ENCODE measurements at regions not wholly inside any gene's neighbourhood (a gene's known extent, or its start where the extent isn't known, plus 50 kb on each side); places are given as distances from the start of the nearest gene placed in this dataset.
A peak's percentile ranks its signal among the peaks of the same experiment; 100 is the strongest.

DNA sequence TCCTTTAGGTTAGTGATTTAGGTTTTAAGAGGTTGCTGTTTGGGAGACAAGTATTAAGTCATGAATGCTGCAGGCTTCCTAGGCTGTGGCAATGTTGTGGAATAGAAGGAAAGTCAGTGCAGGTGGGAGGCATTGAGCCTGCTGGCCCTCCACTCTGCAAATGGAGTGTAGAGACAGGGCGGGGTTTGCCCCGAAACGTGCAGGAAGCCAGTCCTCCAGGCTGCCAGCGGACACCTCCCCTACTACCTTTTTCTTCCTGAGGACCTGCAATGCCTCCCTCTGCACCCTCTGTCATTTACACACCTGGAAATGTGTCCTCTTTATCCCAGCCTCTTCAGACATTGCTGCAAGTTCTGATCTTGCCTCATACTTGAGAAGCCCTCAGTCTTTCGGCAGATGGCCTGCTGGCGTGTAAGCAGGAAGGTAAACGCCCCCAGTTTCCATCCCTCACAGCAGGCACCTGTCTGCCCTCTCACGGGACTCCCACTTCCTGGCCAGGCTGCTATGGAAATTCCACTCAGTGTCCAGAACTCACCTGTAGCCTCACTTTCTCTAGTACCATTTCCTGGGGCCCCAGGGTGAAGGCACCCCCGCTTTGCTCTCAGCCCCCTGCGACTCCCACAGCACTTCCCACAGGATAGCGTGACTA, 81.6 kb upstream of the BOD1 start:
- Histone ChIP-seq H3K4me1 (replicated peaks in 1 of 2) (peaks cover 9 to 18% of the 10 kb centered on the region in 2 donors), H3K27ac (no peak overlapping the region), H3K4me3 (no peak overlapping the region)
- in situ Hi-C loops (cut with MboI; ENCODE audit: low pct_unique_long_range_greater_than_20kb in 2 of 9, low sequenced_read_pairs in 9 of 9, unreplicated experiment in 9 of 9) = no loop called here
- 0 to 100% (median 63%) methylated on average over 1 to 7 of the region's 11 CpGs; no CpG with 5 or more reads in 2 of the 10 experiments for WGBS, 10 experiments
- ATAC-seq (replicated peaks in 6 of 8) = no peak

DNA sequence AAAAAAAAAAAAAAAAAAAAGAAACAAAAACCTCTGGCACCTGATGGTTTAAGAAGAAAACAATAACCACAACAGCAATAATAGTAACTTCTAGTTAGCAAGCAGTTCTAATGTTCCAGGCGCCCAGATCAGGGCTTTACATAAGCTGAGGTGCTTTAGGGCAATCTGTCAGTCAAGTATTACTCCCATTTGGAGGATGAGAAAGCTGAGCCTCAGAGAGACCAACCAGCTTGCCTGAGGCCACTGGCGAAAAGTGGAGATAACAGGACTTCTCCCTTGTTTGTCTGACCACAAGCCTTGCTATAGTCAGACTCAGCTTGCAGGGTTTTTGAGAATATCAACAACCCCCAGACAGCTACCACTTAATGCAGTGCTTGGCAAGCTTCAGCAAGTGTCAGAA, 83.5 kb upstream of the BOD1 start:
- H3K4me1 ChIP-seq (replicated peaks in 1 of 2) = peaks cover 11 to 20% of the 10 kb centered on the region in 2 donors
- H3K4me3 ChIP-seq = no peak overlapping the region
- H3K27ac ChIP-seq = no peak overlapping the region
- in situ Hi-C loops (cut with MboI; ENCODE audit: low pct_unique_long_range_greater_than_20kb in 2 of 9, low sequenced_read_pairs in 9 of 9, unreplicated experiment in 9 of 9) = no loop called here
- 40 to 100% (median 67%) methylated on average over 1 to 2 of the region's 2 CpGs; no CpG with 5 or more reads in 3 of the 10 experiments for WGBS, 10 experiments
- no peak for ATAC-seq (replicated peaks in 6 of 8)

DNA sequence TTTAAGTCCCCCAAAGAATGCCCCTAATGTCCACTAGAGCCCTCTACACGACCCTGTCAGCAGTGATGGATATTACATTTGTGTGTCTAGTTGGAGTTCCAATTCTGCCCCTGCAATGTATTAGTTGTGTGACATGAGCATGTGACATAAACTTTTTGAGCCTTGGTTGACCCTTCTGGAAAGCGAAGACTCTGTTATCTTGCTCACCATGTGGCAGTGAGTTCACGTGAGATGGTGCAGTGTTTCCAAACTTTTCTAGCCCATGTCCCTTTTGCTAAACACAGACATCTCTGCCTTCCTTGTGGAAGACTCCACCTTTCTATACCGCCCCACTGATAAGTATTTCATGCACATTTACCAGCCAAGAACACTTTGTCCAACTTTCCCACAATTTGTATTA, 87.0 kb upstream of the BOD1 start:
- in situ Hi-C loops (cut with MboI; ENCODE audit: low pct_unique_long_range_greater_than_20kb in 2 of 9, low sequenced_read_pairs in 9 of 9, unreplicated experiment in 9 of 9) = no loop called here
- WGBS, 10 experiments = 0 to 100% (median 75%) methylated on average over 1 to 2 of the region's 4 CpGs; no CpG with 5 or more reads in 4 of the 10 experiments

DNA sequence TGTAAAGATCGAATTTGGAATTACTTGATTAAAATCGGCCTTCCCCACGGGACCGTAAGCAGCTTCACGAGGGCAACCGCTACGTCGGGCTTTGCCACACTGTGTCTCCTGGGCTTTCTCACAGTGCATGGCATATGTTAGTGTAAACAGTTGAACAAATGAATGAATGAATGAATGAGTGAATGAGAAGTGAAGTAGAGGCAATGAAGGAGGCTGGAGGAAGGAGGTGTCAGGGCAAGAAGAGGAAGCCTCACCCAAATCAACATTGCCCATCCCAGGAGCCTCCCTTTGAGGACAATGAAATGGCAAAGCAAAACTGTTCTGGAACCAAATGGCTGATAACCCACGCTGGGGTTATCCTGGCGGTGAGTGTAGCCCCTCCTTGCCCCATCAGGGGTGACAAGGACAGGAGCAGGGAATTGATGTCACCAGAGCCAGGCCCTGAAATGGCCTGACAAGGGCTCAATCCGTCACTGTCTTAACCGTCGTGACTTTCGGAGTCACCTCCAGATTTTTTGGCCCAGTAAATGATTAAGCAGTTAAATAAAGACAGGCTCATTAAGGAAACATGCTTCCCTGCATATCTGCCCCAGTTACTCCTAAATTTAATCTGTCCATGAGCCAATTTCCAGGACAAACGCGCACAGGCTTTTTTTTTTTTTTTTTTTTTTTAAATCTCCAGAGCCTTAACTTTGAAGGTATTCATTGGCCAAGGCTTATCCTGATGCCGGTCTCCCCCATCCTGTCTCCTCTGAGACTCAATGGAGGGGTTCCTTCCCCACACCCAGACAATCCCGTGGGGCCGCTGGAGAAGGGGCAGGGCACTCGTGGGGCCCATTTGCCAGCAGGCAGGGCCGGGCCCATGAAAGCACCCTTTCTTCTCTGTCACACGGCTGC, 88.4 kb upstream of the BOD1 start:
- H3K4me3 ChIP-seq = no peak overlapping the region
- peaks cover 26 to 35% of the 10 kb centered on the region in 2 donors for H3K4me1 ChIP-seq (replicated peaks in 1 of 2)
- WGBS, 10 experiments = 34 to 93% (median 58%) methylated on average over 3 to 18 of the region's 22 CpGs
- no peak overlapping the region for H3K27ac ChIP-seq
- peak in 1 of 8 experiments; percentile 21 for ATAC-seq (replicated peaks in 6 of 8)
- in situ Hi-C loops (cut with MboI; ENCODE audit: low pct_unique_long_range_greater_than_20kb in 2 of 9, low sequenced_read_pairs in 9 of 9, unreplicated experiment in 9 of 9) = no loop called here

More for the DNA sequence above, 87.0 kb upstream of the BOD1 start:
- ATAC-seq (replicated peaks in 6 of 8) = no peak
- Histone ChIP-seq H3K4me3 (no peak overlapping the region), H3K27ac (no peak overlapping the region), H3K4me1 (replicated peaks in 1 of 2) (peaks cover 36 to 42% of the 10 kb centered on the region in 2 donors)

DNA sequence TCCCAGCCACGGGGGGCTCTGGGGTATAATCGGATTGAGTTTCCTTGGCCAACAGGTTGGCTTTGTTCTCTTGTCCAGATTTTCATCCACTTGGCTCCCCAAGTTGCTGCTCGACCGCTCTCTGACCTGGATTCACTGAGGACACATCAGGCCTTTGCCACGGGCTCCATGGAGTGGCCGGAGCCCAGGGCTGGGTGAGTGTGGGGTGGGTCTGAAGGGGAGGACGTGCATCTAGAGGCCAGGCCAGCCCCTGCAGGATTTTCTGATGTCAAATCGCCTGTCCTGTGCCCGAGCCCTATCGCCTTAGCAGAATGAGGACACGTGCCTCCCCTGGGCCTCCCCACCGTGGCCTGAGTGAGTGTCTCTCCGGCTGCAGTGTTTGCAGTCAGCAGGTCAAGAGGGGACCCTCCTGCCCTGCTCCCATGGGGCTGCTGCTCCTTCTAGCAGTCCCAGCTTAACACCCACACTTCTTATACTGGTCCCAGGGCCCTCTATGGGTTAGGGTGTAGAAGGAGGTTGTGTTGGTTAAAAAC, 89.1 kb upstream of the BOD1 start:
- WGBS, 10 experiments = 50 to 100% (median 60%) methylated on average over 1 to 4 of the region's 13 CpGs; no CpG with 5 or more reads in 5 of the 10 experiments
- in situ Hi-C loops (cut with MboI; ENCODE audit: low pct_unique_long_range_greater_than_20kb in 2 of 9, low sequenced_read_pairs in 9 of 9, unreplicated experiment in 9 of 9) = no loop called here
- no peak overlapping the region for H3K4me3 ChIP-seq
- ATAC-seq (replicated peaks in 6 of 8) = peak in 5 of 8 experiments; percentile 19 to 76 (median 64)
- no peak overlapping the region for H3K27ac ChIP-seq
- peaks cover 26 to 38% of the 10 kb centered on the region in 2 donors for H3K4me1 ChIP-seq (replicated peaks in 1 of 2)

DNA sequence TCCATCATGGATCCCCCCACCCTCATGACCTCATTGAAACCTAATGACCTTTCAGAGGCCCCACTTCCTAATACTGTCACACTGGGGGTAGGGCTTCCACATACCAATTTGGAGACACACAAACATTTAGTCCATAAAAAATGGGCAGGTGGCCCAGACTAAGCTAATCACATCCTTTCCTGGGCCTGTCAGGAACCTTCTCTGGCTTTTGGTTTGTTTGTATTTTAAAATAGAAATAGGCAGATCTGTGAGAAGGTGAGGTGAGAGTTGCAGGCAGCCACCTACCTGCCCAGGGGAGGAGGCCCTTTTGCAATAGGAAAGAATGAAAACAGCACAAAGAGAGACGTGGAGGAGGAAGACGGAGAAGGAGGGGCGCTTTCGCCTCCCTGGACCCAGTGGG, 90.2 kb upstream of the BOD1 start:
- peaks cover 26 to 38% of the 10 kb centered on the region in 2 donors for H3K4me1 ChIP-seq (replicated peaks in 1 of 2)
- WGBS, 10 experiments = 80 to 100% (median 83%) methylated on average over 1 to 4 of the region's 4 CpGs; no CpG with 5 or more reads in 5 of the 10 experiments
- no peak overlapping the region for H3K4me3 ChIP-seq
- H3K27ac ChIP-seq = no peak overlapping the region
- in situ Hi-C loops (cut with MboI; ENCODE audit: low pct_unique_long_range_greater_than_20kb in 2 of 9, low sequenced_read_pairs in 9 of 9, unreplicated experiment in 9 of 9) = no loop called here
- ATAC-seq (replicated peaks in 6 of 8) = peak in 1 of 8 experiments; percentile 4

DNA sequence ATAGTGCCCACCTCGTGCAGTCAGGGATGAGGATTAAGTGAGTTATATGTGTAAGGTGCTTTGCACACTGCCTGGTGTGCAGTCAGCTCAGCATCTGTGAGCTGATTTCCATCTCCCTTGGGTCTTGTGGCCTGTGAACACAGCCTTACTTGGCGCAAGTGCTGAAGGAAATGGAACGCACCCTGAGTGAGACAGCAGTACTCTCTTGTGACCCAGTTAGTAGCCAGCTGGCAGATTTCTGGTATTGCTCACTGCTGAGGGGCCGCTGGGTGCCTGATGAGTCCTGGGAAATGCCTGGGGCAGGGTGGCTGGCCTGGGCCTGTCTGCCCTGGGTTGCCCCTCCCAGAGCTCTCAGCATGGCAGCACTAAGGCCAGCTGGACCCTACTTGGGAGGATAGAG, 90.9 kb upstream of the BOD1 start:
- no peak overlapping the region for H3K4me3 ChIP-seq
- peaks cover 26 to 38% of the 10 kb centered on the region in 2 donors for H3K4me1 ChIP-seq (replicated peaks in 1 of 2)
- in situ Hi-C loops (cut with MboI; ENCODE audit: low pct_unique_long_range_greater_than_20kb in 2 of 9, low sequenced_read_pairs in 9 of 9, unreplicated experiment in 9 of 9) = no loop called here
- WGBS, 10 experiments = 6 to 100% (median 67%) methylated on average over 1 to 4 of the region's 4 CpGs; no CpG with 5 or more reads in 5 of the 10 experiments
- H3K27ac ChIP-seq = peak overlapping the region in 1 of 2 donors; percentile 55
- peak in 7 of 8 experiments; percentile 45 to 85 (median 66) for ATAC-seq (replicated peaks in 6 of 8)

DNA sequence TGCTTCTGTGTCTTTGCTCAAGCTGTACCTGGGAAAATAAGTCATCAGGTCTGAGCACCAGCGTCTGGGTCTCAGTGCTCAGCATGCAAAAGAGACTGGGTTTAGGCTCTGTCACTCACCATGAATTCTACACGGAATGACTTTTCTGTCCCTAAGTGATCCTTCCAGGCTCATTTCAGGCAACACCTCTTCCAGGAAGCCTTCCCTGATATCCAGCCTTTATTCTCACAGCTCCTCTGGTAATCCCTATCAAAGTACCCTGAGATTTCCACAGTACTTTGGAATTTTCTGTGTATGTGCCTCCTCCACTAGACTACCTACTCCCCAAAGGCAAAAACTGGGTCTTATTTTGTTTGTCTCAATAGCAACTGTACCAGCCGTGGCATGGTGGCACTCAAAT, 92.7 kb upstream of the BOD1 start:
- ATAC-seq (replicated peaks in 6 of 8) = no peak
- Histone ChIP-seq H3K4me3 (no peak overlapping the region), H3K4me1 (replicated peaks in 1 of 2) (peaks cover 28 to 40% of the 10 kb centered on the region in 2 donors), H3K27ac (no peak overlapping the region)
- in situ Hi-C loops (cut with MboI; ENCODE audit: low pct_unique_long_range_greater_than_20kb in 2 of 9, low sequenced_read_pairs in 9 of 9, unreplicated experiment in 9 of 9) = no loop called here
- 40 to 100% (median 80%) methylated on average over 1 to 3 of the region's 3 CpGs; no CpG with 5 or more reads in 3 of the 10 experiments for WGBS, 10 experiments

DNA sequence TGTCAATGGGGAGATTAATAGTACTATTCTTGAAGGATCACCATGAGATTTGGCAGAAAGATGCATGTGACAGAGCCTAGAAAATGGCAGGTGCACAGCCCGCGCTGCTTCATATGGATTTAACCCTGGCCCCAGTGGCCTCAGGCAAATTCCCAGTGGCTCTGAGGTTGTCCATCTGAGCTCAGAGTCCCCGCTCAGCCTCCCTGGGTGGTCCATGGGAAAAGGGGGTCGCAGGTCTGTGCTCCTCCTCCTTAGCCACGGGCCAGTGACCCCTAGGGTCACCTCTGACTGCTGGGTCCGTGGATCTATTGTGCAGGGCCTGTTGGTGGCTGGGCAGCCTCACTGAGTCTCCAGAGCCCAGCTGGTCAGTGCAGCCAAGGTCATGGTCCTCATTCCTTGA, 93.3 kb upstream of the BOD1 start:
- no peak overlapping the region for H3K4me3 ChIP-seq
- WGBS, 10 experiments = 0 to 23% (median 3%) methylated on average over 2 to 3 of the region's 6 CpGs; no CpG with 5 or more reads in 6 of the 10 experiments
- peaks cover 34 to 46% of the 10 kb centered on the region in 2 donors for H3K4me1 ChIP-seq (replicated peaks in 1 of 2)
- ATAC-seq (replicated peaks in 6 of 8) = no peak
- H3K27ac ChIP-seq = no peak overlapping the region
- in situ Hi-C loops (cut with MboI; ENCODE audit: low pct_unique_long_range_greater_than_20kb in 2 of 9, low sequenced_read_pairs in 9 of 9, unreplicated experiment in 9 of 9) = no loop called here

DNA sequence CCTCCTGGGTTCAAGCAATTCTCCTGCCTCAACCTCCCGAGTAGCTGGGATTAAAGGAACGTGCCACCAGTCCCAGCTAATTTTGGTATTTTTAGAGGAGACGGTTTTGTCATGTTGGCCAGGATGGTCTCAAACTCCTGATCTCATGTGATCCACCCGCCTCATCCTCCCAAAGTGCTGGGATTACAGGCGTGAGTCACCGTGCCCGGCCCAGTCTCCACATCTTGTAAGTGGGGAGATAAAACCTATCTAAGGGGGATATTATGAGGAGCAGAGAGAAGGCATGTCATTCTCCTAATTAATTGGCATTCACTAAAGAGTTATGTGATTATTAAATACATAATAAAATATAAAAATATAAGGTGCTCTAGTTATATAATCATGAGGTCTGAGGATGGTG, 94.1 kb upstream of the BOD1 start:
- peaks cover 33 to 43% of the 10 kb centered on the region in 2 donors for H3K4me1 ChIP-seq (replicated peaks in 1 of 2)
- no peak overlapping the region for H3K4me3 ChIP-seq
- no peak for ATAC-seq (replicated peaks in 6 of 8)
- in situ Hi-C loops (cut with MboI; ENCODE audit: low pct_unique_long_range_greater_than_20kb in 2 of 9, low sequenced_read_pairs in 9 of 9, unreplicated experiment in 9 of 9) = no loop called here
- no peak overlapping the region for H3K27ac ChIP-seq
- 60 to 88% methylated on average over 1 to 3 of the region's 7 CpGs; no CpG with 5 or more reads in 8 of the 10 experiments for WGBS, 10 experiments

DNA sequence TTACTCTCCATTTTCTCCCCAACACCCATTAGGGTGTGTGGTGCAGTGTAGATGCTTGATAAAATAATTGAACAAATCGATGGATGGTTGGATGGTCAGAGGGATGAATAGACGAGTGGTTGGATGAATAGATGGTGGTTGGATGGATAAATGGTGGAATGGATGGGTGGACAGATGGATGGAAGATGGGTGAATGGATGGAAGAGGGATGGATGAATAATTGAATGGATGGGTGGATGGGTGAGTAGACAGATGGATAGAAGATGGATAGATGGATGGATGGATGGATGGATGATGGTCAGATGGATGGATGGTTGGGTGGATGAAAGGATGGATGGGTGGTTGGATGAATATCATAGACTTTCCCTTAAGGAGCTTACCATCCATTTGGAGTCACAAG, 95.0 kb upstream of the BOD1 start:
- H3K27ac ChIP-seq = no peak overlapping the region
- WGBS, 10 experiments = 11 to 100% (median 79%) methylated on average over 1 to 2 of the region's 2 CpGs; no CpG with 5 or more reads in 1 of the 10 experiments
- no peak for ATAC-seq (replicated peaks in 6 of 8)
- peaks cover 36 to 39% of the 10 kb centered on the region in 2 donors for H3K4me1 ChIP-seq (replicated peaks in 1 of 2)
- no peak overlapping the region for H3K4me3 ChIP-seq
- in situ Hi-C loops (cut with MboI; ENCODE audit: low pct_unique_long_range_greater_than_20kb in 2 of 9, low sequenced_read_pairs in 9 of 9, unreplicated experiment in 9 of 9) = no loop called here

DNA sequence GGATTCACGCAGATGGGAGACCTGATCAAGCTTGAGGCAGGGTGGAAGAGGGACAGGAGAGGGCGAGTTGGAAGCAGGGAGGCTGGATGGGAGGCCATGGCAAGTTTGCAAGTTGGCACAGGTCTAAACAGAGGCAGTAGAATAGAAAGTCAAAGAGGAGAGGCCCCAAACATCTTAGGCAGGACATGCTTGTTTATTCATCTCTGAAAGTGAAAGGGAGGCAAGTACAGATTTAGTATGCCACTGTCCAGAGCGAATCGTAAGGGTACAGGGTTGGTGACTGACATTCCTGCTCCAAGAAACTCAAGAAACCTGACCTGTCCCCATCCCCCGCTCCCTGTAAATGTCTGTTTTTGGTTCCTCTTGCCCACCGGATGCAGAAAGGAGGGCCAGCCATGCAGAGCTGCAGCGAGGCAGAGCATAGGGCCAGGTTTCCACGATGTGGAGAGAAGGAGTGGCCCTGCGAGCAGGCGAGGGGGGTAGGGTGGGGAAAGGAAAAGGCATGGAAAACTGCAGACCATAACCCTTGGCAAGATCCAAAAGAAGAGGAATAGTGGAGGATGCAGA, 96.2 kb upstream of the BOD1 start:
- no peak for ATAC-seq (replicated peaks in 6 of 8)
- no peak overlapping the region for H3K4me3 ChIP-seq
- in situ Hi-C loops (cut with MboI; ENCODE audit: low pct_unique_long_range_greater_than_20kb in 2 of 9, low sequenced_read_pairs in 9 of 9, unreplicated experiment in 9 of 9) = no loop called here
- peaks cover 23 to 27% of the 10 kb centered on the region in 2 donors for H3K4me1 ChIP-seq (replicated peaks in 1 of 2)
- 7 to 93% (median 66%) methylated on average over 2 to 9 of the region's 10 CpGs; no CpG with 5 or more reads in 1 of the 10 experiments for WGBS, 10 experiments
- H3K27ac ChIP-seq = no peak overlapping the region
